ENCODE measurements at regions not wholly inside any gene's neighbourhood (a gene's known extent, or its start where the extent isn't known, plus 50 kb on each side); places are given as distances from the start of the nearest gene placed in this dataset.
"Not testable (repeated sequence)": the region's sequence is repeated elsewhere in the genome, so short reads cannot be mapped to it uniquely, and the experiment has no call there.

DNA sequence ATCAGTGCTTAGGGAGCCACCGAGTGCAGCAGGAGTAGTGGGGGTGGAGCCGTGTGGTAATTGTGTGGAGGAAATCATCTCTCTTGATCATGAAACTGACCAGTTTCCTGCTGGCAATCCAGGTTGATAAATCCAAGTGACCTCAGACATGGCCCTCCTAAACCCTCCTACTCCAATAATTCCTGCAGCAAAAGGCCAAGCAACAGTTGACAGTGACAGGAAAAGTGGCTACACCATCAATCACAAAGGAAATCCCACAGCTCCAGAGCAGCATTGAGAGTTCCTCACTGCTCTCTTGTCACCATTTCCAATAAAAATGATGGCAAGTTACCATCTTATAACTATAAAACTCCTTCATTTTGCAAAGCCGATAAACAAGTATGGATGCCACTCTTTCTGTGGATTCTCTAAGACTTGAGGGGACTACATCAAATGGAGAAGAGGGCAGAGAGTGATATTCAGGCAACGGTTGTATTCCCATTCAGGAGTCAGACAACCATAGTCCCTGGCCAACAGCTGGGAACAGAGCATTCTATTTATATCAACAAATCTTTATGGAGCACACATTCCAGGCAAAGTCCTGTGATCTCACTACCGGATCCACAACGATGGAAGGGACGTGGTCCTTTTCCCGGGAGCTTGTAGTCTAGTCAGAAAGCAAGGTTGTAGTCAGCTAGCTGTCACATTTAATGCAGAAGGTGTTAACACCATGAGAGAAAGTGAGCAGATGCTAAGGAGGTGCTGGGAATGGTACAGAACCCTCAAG, 312.5 kb upstream of the CTNNB1 start:
- DNase-seq (ENCODE audit: low read depth): peak; percentile 28

DNA sequence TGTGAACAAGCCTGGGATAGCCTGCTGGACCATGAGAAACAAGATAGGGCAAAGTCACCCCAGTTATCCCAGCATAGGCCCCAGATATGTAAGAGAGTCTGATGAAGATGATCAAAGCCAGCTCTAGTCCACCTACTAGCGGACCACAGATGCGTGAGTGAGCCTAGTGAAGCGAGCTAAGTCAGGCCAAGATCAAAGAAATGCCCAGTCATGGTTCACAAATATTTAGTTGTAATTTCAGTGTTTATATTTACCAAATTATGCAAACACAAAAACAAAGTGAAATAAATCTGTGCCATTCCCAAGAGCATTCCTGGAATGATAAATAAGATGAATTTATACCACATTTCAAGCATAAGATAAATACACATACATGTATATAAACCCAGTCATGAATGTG, 308.1 kb upstream of the CTNNB1 start:
- no peak for DNase-seq (ENCODE audit: low read depth)

DNA sequence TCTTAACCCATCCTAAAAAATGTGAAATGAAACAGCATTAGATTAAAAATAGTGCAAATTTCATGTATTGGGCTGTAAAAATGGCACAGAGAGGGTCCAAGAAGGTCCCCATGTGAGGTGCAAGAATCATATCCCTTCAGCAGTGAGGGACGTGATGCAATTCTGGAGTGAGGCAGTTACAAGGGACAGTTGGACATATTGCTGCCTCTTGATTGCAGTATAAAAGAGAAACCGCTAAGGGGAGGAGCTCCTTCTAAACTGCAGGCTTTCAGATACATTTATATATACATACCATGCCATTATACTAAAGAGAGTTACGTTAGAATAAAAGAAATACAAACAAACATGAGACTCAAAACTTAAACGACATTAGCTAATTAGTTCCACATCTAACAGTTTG, 304.2 kb upstream of the CTNNB1 start:
- DNase-seq (ENCODE audit: low read depth): no peak

DNA sequence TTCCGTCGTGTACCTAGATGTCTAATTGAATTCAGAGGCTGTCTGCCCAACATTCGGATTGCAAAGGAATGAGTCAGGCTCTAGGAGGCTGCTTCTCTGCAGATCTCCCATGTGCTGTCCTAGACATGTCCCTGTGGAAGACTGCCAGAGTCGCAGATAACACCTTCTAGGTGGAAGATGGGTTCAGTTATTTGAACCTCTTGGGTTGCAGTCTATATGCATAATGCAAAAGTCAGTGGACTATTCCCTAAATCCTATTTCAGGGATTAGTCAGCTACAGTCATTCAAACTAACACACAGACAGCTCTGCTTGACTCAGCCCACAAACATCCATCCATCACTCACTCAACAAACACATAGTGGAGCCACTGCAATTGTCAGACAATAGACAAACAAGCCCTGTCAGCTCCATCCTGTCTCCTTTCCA, 300.0 kb upstream of the CTNNB1 start:
- DNase-seq (ENCODE audit: low read depth): peak; percentile 51

DNA sequence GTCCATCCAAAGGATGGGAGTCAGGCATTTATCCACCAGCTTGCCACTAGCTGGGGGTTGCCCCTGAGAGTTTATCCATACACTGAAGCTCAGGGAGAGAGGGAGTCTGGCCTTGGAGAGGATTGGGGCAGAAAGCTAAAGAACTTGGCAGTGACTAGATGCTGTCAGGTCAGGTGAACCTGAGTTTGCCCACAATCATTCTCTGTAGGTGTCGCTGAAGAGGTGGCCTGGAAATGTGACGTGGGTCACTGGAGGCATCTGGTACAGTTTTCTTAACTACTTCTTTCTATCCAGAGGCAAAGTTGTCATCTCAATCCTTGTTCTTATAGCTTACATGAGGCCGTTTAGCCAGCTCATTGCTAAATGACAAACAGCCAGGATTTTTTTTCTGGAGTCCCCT, 298.0 kb upstream of the CTNNB1 start:
- no peak for DNase-seq (ENCODE audit: low read depth)

DNA sequence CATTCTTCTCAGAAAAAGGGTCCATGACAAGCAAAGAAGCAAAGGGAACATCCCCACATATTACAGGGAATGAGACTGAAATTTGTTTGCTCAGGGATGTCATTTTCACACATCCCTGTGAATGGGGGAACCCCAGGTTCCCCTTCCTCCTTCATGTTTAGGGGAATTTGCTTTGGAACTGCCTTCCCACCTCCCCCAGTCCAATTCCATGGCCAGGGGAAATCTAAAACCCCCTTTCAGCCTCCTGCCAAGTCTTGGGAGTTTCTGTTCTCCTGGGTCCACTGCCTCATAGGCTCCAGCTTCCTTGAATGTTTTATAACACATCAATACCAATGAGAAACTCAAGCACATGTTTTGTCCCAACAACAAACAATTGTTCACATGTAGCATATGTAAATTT, 297.5 kb upstream of the CTNNB1 start:
- DNase-seq (ENCODE audit: low read depth): no peak

DNA sequence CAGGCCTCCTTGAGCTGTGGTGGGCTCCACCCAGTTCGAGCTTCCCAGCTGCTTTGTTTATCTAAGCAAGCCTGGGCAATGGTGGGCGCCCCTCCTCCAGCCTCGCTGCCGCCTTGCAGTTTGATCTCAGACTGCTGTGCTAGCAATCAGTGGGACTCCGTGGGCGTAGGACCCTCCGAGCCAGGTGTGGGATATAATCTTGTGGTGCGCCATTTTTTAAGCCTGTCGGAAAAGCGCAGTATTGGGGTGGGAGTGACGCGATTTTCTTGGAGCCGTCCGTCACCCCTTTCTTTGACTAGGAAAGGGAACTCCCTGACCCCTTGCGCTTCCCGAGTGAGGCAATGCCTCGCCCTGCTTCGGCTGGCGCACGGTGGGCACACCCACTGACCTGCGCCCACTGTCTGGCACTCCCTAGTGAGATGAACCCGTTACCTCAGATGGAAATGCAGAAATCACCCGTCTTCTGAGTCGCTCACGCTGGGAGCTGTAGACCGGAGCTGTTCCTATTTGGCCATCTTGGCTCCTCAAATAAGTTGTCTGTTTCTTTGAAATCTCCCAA, 291.3 kb upstream of the CTNNB1 start:
- not testable (repeated sequence) for DNase-seq (ENCODE audit: low read depth)

DNA sequence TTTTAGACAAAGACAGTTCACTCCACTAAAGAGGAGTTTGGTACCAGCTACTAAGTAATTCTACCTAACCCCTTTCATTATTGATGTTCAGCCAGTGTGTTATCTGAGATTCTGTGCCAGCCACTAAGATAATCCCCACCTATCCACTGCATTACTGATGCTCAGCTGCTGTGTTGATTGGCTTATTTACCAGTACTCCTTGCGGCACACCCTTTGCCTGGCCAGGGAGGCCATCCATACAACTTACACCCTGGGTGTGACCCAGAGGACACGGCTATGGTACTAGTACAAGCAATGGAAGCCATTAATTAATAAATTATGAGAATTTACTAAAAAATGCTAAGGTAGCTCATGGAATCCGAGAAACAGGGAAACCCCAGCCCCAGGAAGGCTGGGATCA, 290.7 kb upstream of the CTNNB1 start:
- DNase-seq (ENCODE audit: low read depth): no peak

DNA sequence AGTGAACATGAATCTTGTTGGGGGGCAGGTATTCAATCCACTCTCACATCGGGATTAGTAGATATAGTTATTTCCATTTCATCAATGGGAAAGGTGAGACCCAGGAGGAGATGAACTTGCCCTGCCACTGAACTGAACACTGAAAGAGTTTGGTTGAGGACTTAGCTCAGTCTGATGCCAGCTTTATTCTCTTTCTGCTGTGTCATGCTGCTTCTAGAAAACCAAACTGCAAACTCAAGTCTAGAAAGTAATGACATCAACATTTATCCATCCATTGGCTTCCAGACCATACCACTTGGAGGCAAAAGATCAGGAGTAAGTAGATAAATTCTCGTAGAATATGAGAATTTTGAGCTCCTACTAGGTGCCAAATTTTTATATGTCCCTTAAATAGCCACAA, 288.0 kb upstream of the CTNNB1 start:
- DNase-seq (ENCODE audit: low read depth): no peak

DNA sequence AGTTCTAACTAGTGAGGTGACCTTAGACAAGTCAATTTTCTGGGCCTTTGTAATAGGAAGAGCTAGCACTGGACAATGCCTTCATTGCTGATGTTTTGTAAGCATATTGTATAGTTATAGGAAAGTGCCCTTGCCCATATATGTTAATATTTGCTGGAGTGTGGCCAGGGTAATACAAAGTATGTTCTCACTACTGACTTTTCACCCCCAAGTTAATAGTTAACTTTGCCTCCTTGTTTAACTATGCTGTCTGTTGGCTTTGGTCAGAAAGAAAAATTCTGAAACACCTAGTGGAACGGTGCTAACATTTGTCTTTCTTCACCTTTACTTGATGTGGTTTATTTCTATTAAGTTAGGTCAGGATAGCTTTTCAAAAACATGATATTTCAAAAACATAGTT, 287.4 kb upstream of the CTNNB1 start:
- DNase-seq (ENCODE audit: low read depth): no peak

DNA sequence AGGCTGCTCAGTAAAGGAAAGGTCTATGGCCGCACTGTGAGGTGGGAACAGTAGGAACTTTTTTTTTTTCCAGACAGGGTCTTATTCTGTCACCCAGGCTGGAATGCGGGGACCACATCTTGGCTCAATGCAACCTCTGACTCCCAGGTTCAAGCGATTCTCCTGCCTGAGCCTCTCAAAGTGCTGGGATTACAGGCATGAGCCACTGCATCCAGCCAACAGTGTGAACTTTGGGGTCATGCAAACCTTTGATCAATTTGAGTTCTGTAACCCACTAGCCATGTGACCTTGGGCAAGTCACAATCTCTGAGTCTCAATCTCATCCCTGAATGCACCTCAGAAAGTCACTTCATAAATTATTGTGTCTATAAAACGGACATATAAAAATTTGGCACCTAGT, 286.8 kb upstream of the CTNNB1 start:
- no peak for DNase-seq (ENCODE audit: low read depth)

DNA sequence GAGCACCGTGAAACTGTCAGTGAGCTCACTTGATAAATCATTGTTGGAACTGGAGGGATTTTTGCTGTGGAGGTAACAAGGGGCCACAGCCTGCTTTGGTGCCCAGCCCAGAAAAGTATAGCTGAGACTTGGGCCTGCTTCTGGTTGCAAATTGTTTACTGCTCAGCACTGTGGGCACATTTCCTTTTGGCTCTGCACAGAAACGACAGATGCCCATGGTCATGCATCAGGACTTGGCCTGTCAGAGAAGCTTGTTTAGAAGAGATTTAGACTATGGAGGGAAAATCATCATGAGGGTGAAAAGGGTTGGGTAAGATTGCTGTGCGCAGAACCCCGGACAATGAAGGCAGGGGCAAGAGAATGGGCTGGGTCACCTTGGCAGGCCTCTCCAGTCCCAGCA, 286.1 kb upstream of the CTNNB1 start:
- no peak for DNase-seq (ENCODE audit: low read depth)

DNA sequence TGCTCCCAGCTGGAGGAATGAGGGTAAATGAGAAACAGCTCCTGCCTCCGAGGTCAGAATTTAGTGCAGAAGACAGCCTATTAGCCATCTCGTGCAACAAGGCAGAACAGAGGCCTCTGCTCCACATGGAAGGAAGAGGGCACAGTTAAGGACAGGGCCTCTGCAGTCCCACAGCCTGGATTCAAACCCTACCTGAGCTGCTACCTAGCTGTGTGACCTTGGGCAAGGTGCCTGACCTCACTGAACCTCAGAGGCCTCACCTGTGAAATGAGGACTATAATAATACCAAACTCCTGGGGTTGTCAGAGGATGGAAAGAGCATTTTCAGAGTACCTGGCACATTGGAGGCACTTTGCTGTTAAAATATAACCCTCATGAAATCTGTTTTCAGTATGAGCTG, 285.7 kb upstream of the CTNNB1 start:
- no peak for DNase-seq (ENCODE audit: low read depth)

DNA sequence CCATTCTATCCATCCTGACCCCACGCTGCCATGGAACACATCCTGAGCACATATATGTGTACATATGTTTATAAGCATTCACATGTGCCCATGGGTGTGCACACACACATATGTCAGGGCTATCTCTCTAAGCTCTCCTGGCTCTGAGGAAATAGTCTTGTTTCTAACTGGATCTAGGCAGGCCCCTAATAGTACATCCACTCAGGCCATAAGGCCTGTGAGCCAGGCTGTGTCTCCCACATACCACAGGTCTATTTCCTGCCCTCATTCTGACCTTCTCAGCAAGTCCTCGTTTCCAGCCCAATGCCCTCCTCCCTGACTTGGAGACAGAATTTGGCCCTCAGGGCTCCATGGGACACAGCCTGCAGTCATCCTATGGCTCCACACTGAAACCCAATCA, 284.8 kb upstream of the CTNNB1 start:
- no peak for DNase-seq (ENCODE audit: low read depth)

DNA sequence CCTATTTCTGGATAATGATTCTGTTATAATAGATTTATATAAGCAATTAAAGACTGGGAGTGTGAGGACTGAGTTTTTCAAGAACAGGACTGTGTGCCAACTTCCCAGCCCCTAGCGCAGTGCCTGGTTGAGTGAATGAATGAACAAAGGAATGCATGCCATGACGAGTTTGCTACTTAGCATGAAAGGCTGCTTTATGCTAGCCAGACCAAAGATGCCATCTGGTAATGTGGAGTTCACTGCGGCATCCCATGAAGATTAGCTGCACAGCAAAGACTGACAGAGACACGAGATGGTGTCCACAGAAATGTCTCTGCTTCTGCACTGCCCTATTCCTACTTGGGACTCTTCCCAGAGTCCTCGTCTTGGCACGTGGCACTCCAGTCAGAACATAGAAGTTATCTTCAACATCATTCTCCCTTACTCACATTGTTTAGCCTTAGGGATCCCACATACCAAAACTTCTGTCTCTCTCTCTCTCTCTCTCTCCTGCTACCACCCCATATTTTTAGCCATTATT, 283.9 kb upstream of the CTNNB1 start:
- no peak for DNase-seq (ENCODE audit: low read depth)

DNA sequence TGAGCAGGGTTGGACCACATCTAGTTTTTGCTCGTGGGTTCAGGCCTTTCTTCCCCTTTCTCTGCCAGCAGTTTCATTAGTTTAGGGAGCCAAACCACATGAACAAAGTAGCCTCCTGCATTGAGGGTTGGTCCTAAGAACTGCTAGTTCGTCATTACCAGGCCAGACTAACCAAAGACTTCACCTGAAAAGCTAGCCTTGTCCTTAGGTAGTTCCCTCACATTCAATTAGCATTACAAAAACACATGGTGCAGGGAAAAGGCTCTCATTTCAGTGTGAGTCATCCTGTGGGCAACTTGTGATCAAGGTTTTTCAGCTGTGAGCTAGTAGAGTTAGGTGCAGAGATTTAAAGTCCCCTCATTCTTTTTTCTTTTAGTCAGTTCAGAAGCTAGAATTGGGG, 279.3 kb upstream of the CTNNB1 start:
- DNase-seq (ENCODE audit: low read depth): peak; percentile 71

DNA sequence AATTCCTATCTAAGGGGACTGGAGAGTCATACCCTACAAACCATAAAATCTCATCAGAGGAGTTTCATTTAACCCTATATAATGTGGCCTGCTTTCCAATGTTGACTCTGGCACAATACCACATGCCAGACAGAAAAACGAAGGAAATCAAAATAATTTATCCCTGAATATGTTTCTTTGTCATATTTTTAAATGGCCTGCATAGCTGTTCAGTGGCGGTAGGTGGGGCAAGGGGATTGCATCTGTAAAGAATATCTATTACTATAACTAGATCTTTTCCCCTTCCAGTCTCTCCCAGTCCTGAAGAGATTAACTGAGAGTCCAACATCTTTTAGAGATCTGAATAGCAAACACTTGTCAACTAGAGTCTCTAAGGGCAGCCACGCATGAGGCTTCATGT, 278.1 kb upstream of the CTNNB1 start:
- DNase-seq (ENCODE audit: low read depth): no peak

DNA sequence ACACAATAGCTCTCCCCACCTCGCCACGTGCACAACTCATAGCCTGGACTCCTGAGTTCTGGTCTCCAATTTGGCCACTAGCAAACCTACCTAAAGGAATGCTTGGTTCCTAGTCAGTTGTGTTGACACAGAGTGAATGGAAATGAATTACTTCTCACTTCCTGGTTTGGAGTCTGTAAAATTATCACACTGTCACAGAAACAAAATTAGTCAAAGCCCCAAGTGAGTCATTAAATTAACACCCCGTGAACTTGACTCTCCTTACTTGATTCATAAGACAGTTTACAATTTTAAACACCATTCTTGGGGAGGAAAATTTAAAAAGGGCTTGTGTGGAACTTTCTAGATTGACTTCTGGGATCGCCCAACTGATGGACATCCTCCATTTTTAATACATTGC, 276.2 kb upstream of the CTNNB1 start:
- no peak for DNase-seq (ENCODE audit: low read depth)

DNA sequence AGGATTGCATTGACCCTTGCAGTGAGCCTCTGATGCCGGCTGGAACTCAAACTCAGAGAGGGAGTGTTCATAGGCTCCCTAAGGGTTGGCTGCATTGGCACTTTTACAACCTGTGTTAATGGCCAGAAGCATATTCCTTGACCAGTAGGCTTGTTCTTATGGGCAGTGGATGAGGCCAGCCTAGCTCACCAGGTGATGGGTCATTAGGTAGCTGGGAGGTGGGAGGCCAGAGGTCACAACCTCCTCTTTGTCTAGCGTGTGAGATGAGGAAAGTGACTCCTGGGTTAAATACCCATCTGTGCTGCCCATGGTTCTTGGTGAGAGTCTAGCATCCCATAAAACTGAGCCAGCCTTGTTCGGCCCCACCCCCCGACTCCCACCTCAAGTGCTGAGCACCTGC, 275.7 kb upstream of the CTNNB1 start:
- DNase-seq (ENCODE audit: low read depth): no peak

DNA sequence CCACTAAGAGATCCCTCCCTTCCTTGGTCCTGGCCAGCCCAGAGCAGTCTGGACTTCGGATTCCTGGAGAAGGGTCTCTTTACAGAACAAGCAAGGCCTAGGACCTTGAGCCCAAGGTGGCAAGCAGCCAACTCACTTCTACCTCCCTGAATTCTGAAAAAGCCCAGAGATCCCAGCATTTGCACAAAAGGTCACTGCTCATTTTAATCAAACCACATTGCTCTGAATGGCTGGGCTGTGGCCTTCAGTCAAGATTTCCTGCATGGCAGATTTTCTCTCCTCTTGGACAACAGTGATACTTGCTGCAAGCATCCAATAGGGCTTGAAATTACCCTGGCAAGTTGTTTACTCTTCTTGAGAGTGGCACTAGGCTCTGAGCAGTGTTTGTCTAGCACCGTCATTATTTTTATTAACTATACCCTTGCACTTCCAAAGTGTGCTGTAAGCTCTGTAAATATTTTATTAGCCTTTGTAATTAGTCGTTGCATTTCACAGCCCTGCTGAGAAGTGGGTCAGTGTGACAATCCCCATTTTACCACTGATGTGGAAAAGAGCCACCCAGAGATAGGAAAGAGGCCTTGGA, 274.7 kb upstream of the CTNNB1 start:
- DNase-seq (ENCODE audit: low read depth): no peak

DNA sequence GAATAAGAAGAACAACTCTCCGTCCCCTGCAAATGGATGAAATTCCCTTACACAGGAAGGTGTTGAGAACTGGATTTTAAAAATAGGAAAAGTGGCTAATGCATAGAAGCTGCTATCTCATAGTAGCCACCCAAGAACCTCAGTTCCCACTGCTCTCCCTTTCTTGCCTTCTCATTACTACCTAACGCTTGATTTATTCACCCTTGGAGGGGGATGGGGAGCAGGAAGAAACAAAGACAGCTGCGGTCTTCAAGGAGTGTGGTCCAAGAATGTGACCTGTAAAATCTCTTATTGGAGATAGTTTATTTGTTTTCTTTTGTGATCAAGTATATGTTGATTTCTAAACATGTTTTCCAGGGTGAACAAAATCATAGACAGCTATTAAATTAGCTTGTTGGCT, 274.1 kb upstream of the CTNNB1 start:
- no peak for DNase-seq (ENCODE audit: low read depth)

DNA sequence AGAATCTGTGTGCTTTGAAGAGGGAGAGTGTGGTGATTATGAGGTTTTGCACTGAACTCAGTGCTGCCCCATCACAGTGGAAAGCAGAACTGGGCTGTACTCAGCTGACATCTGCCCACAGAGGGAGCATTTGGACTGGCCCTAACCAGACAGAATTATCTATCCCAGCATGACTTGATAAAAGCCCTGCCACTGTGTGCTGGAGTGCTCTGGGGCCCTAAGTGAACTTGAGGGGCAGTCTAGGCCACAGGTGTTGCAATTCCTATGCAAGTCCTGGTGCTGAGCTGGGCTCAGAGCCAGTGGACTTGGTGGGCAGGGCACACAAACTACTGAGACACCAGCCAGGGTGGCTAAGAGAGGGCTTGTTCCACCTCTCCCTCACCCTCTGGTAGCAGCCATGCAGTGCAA, 269.2 kb upstream of the CTNNB1 start:
- DNase-seq (ENCODE audit: low read depth): peak; percentile 25

DNA sequence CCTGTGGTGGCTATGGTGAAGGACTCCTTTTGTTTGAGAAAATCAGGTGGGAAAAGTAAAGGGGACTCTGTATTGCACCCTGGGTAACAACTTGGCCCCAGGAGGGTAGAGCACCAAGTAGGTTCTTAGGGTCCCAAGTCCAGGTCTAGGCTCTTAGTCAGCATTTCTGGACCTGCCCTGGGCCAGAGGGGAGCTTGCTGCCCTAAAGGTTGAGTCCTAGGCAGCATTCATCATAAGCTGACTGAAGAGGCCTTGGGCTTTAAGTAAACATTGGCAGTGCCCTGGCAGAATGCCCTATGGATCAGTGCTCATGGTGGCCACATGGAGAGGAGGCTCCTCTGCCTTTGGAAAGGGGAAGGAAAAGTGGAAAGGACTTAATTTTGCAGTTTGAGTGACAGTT, 268.5 kb upstream of the CTNNB1 start:
- DNase-seq (ENCODE audit: low read depth): no peak
